ENCODE measurements at regions not wholly inside any gene's neighbourhood (a gene's known extent, or its start where the extent isn't known, plus 50 kb on each side); places are given as distances from the start of the nearest gene placed in this dataset.
"Not testable (repeated sequence)": the region's sequence is repeated elsewhere in the genome, so short reads cannot be mapped to it uniquely, and the experiment has no call there.

DNA sequence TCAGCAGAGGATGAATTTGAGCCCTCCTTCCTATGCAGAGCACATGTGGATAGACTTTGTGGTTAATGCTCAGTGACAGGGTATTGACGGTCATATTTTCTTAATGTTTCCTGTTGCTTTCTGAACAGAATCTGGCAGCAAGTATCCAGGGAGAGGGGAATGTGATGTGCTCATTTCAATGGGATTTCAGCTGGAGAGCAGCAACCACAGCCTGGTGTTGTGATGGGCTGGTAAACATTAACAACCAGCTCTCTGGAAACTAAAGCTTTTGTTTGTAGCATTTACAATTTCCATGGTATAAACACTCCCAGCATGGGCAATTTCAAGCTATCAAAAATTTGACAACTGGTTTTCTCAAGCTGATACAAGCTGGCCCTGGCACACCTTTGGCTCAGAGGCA lies 215.9 kb downstream of the SH2D4B start:
- no peak for DNase-seq

DNA sequence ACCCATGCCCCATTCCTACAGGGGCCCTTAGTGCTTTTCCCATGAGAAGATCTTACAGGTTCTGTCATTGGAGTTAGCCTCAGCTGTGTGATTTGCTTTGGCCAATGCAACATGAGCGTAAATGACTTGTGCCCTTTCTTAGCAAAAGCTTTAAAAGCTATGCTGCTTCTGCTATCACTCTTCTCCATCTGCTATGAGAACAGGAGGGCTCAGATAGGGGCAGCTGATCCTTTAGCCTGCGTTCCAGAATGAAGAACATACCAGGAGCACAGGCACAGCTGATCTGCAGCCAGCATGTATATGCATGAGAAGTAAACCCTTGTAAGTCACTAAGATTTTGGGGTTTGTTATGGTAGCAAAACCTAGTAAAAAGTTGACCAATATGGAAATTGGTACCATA lies 218.2 kb downstream of the SH2D4B start:
- DNase-seq: no peak

DNA sequence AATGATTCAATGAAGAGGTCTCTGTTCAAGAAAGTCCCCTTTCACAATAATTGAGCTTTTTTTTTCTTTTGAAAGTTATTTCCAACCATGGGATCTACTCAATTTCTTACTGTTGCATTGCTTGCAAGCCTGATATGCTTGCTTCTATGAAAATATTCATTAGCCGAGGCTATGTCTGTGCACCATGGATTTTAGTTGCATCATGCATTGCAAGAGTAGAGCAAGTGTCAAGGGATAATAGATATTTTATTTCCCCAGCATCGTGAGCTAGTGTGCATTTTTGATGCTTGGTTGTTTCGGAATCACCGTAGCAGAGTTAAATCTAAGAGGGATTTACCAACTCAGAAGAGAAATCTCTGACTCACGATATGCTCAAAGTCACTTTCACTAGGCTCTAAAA lies 222.0 kb downstream of the SH2D4B start:
- DNase-seq: no peak

DNA sequence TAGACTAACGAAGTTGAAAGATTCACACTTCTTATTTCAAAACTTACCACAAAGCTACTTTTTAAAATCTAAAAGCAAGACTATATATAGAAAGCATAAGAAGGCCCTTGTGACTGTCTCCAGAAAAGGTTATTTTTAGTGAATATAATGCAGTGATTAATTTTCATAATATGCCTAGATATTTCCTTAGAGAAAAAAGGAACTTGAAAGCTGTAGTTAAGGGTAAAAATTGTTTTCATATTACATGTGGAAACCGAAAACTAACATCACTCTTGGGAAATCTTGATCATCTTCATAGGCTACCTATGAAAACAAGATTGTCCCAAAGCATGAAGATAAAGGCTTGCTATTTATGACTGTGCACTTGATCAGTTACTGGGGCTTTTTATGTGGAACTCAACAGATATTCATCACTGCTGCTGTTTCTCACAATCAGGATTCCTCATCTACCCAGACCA lies 223.2 kb downstream of the SH2D4B start:
- DNase-seq: no peak

DNA sequence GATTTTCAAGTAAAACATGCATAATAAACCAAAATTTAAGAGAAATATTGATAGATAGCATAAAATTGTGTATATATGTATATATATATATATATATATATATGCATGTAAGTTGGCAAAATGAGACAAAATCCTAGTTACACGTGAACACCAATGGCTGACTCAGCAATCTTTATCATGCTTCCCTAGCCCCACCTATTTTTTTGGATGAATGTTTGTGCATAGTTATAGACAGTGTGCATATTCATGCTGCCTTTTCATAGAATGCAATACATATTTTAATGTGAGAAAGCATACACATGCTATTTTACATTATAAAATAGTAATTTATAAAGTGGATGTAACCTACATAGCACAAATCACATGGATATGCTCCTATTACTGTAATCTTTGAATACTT lies 230.3 kb downstream of the SH2D4B start:
- no peak for DNase-seq

DNA sequence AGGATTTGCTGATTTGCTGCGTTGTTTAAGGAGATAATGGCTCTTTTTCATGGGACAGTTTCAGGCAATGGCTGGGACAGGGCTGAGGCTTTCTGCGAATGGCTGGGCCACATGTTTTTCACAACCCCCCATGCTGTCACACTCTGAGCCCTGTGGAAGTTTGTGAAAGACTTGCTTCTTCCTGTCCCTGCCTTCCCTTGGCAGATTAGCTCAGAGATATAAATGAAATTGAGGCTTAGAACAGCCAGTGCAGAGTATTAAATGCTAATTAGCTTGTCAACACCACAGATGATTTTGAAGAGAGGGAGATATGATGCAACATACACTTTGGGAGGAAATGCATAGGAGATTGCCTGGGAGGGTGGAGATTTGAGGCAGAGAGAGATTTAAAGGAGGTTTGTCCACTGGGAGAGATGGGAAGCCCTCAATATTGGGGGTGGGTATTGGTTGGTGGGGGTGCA lies 232.0 kb downstream of the SH2D4B start:
- DNase-seq: no peak

DNA sequence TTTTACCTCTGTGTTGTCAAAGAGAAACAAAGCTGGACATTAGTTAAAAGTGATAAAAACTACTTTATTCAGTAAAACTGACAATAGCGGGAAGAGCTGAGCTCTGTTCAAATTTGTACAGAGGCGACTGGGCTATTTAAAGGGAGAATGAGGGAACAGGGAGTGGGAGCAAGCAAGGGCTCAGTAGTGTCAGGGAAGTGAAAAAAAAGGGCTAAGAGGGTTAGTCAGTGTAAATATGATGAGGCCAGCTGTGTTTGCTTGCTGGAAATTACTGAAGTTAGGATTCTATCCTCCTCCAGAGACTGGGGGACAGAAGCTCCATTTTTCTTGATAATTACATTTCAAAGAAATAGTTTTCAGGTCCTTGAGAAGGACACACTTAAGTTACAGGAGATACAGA lies 232.5 kb downstream of the SH2D4B start:
- no peak for DNase-seq

DNA sequence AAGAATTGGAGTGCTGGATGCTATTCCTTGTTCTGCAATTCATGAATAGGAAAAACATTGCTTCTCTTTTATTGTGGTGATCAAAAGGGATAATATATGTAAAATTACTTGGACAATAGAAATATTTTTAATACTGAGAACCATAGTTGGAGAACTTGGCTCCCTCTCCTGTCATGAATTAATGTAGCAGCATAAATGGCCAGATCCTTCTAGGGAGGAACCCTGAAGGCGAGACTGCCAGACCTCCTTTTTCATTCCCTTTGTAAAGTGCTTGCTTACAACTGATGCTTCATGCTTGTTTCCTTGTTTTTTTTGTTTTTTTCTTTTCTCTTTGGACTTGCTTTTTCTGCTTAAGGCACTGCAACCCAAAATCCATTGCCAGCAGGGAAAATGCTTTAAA lies 233.6 kb downstream of the SH2D4B start:
- DNase-seq: no peak

DNA sequence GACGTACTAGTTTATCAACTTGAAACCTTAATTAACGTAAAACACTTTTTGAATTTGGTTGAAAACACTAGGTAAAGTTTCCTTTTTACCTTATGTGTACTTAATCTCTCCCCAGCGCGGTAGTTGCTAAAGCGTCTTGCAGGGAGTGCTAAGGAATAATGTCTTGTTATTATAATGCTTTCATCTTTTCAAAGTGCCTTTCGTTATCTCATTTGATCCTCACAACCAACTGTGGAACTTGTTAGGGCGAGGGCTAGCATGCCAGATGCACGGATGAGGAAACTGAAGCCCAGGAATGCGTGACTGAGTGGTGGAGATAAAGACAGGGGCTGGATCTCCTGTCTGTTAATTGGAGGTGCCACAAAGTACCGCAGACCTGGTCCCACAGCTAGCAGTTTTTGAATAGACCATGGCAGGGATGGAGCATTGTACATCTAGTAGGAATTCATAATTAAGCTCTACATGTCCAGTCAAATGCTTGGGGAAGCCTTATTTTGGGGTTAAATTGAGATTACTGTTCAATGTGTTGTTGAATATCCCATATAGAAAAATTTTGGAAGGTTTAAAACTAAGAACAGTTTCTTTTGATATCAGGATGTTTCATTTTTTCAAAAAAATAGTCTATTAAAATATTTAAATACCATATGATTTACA lies 234.3 kb downstream of the SH2D4B start:
- DNase-seq: no peak

DNA sequence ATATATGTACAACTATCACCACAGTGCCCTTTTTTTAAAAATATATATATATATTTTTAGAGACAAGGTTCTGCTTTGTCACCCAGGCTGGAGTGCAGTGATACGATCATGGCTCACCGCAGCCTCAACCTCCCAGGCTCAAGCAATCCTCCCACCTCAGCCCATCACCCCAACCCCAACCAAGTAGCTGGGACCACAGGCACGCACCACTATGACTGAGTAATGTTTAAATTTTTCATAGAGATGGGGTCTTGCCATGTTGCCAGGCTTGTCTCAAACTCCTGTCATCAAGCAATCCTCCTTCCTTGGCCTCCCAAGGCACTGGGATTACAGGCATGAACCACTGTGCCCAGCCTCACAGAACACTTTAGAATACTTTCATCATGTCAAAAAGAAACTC lies 234.9 kb downstream of the SH2D4B start:
- no peak for DNase-seq

DNA sequence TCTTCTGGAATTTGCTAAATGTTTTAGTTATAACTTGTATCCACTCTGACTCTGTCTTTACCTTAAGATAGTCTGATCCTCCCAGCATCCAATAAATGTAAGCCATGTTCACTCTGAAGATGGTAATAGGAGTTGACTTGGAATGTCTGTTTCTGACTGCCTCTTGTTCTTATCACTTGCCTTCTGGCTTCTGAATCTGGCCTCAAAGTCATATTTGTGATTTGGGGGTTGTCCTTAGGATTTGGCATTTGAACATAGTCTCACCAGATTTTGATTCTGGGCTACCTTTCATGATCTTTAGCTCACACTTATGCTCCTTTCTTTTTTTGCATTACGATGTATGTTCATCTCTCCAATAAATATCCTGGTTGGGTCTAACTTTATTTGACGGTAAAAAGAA lies 247.0 kb downstream of the SH2D4B start:
- no peak for DNase-seq

DNA sequence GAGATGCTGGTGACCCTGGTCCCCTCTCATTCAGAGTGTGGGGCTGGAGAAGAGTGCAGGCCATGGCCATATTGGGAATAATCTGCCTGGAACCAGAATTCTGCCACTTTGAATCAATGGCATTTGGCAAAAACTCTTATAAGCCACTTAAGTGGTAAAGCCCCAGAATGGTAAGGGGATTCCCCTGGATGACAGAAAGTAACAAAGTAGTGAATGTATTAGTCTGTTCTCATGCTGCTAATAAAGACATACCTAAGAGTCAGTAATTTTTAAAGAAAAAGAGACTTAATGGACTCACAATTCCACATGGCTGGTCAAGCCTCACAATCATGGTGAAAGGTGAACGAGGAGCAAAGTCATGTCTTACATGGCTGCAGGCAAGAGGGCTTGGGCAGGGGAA lies 248.6 kb downstream of the SH2D4B start:
- DNase-seq: no peak

DNA sequence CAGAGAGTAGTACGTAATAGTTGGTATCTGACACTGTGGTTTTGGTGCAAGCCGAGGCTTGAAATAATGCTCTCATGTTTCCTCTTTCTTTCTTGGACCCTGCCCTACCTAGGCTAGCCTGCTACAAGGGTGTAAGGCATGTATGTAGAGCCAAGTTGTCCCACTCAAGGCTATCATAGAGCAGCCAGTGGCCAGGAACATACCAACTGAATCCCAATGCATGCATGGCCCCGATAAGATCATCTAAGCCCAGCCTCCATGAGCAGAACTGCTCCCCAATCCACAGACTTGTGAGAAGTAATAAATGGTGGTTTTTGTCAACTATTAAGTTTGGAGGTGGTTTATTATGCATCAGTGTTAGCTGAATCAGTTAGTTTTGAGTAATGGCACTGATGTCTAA lies 250.2 kb downstream of the SH2D4B start:
- no peak for DNase-seq

DNA sequence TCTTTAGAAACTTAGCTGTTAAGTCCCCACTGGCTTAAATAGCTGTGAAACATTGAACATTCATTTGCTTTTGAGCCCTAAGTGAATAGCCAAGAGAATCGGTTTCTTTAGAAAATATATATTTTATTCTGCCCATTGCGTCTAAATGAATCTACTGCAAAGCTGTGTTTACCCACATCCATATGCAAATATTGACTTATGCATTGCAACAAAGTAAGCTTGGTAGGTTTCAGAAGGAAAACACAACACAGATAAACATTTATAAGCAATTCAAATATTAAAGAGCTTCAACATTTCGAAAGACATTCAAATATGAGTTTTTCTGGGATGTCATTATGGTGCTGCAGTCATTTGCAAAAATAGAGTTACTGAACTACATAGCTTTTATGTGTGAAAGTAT lies 257.3 kb downstream of the SH2D4B start:
- no peak for DNase-seq

DNA sequence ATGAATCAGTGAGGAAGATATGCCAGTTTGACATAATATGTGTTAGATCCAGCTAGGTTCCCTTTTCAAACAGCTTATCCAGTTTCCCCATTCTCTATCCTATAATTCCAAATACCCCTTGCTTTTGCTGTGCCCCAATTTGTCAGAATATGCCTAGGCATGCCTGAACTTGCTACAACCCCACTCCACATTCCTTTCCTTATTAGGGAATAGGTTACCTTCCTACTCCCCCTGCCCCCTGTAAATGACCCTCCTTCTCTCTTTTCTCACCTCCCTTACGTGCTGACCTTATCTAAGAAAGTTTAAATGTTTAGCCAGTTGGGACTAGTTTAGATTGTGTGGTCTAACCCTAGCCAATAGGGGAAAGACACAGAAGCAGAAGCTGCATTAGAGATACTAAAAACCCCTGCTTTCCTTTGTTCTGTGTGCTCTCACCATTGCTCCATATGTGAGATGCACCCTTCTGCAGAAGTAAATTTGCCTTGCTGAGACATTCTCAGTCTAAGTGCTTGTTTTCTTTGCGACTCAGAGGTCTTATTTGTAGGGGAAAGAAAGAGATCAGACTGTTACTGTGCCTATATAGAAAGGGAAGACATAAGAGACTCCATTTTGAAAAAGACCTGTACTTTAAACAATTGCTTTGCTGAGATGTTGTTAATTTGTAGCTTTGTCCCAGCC lies 267.8 kb downstream of the SH2D4B start:
- DNase-seq: no peak

DNA sequence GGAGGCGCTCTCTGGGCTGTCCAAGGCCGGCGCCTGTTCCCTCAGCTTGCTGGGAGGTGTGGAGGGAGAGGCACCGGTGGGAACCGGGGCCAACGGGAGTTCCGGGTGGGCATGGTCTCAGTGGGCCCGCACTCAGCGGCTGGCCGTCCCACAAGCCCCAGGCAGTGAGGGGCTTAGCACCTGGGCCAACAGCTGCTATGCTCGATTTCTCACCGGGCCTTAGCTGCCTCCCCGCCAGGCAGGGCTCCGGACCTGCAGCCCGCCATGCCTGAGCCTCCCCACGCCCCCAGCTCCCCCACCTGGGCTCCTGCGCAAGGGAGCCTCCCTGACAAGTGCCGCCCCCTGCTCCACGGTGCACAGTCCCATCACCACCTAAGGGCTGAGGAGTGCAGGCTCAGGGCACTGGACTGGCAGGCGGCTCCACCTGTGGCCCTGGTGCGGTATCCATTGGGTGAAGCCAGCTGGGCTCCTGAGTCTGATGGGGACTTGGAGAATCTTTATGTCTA lies 276.5 kb downstream of the SH2D4B start:
- no peak for DNase-seq

DNA sequence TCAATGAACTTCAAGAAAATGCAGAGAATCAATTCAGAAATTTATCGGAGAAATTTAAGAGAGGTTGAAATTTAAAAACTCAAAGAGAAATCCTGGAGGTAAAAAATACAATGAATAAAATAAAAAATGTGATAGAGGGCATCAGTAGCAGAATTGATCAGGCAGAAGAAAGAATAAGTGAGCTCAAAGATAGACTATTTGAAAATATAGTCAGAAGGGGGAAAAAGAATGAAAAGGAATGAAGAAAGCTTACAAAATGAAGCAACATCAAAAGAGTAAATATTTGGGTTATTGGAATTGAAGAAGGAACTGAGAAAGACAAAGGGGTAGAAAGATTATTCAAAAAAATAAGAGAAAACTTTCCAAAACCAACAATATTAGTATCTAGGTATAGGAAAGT lies 291.4 kb downstream of the SH2D4B start:
- no peak for DNase-seq

DNA sequence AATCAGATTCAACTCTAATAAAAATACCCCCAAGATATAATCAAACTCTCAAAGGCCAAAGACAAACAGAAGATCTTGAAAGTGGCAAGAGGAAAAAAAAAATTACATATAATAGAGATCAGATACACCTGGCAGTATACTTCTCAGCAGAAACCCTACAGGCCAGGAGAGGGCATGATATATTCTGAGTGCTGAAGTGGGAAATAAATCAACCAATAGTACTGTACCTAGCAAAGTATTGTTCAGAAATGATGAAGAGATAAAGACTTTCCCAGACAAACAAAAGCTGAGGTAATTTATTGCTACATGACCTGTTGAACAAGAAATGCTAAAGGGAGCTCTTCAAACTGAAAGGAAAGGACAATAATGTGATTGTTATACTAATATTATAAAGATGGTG lies 291.9 kb downstream of the SH2D4B start:
- no peak for DNase-seq

DNA sequence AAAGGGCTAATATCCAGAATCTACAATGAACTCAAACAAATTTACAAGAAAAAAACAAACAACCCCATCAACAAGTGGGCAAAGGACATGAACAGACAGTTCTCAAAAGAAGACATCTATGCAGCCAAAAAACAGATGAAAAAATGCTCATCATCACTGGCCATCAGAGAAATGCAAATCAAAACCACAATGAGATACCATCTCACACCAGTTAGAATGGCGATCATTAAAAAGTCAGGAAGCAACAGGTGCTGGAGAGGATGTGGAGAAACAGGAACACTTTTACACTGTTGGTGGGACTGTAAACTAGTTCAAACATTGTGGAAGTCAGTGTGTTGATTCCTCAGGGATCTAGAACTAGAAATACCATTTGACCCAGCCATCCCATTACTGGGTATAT lies 295.0 kb downstream of the SH2D4B start:
- not testable (repeated sequence) for DNase-seq

DNA sequence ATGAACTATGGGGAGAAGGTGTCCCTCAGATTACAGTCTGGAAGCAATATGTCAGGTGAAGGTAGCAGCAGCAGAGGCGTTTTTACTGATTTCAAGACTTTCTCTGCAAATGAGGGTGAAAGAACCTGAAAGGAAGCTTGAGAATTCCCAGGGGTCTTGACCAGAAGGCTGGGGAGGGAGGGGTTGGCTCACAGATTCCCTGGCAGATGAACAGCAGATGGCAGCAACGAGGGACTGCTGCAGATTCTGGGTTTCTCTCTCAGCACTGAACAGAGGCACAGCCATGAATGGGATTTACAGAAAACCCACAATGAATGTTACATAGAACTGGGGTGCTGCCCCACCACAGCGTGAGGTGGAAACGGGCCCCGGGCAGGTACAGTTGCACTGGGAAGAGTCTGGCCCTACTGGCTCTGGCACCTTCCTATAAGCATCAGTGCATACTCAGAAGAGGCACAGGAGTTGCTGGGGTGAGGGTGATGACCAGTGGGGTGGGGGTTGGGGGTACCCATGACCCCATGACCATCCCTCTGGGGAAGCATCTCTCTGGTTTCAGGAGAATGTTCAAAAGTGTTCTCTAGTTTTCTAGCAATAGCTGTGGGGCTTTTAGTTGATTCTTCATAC lies 317.8 kb downstream of the SH2D4B start:
- DNase-seq: no peak

DNA sequence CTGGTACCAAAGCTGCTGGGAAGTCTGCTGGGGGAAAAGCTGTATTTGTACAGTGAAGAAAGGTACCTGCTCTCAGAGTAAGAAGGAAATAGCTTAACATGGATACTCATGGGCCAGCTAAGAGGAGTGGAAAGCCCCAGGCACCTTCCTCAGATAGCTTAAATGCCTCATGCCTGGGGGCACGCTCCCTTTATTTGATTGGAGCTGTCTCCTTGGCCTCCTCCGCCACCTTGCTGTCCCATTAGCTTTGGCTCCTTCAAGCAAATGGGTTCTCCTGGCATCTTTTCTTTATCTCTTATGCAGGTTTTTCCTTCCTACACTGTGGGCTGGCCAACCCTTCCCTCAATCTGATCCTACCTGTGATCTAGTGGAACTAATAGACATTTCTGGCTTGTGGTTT lies 318.5 kb downstream of the SH2D4B start:
- no peak for DNase-seq

DNA sequence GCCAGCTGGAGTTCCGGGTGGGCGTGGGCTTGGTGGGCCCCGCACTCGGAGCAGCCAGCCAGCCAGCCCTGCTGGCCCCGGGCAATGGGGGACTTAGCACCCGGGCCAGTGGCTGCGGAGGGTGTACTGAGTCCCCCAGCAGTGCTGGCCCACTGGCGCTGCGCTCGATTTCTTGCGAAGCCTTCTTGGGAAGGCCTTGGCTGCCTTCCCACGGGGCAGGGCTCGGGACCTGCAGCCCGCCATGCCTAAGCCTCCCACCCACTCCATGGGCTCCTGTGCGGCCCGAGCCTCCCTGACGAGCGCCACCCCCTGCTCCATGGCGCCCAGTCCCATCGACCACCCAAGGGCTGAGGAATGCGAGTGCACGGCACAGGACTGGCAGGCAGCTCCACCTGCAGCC lies 321.6 kb downstream of the SH2D4B start:
- not testable (repeated sequence) for DNase-seq

DNA sequence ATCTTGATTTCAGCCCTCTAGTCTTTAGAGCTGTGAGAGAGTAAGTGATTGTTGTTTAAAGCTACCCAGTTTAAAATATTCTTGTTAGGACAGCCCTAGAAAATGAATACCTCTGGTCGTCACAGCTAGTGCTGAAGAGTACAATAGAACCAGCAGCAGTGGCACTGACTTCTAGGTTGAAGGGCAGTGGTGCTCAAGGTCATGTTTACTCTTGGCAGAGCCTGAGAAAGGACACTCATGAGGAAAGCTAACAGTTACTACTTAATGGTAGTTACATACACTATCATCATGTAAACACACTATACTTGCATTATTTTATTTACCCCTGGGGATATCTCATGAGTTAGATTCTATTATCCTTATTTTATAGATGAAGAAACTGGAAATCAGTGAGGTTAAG lies 323.0 kb downstream of the SH2D4B start:
- DNase-seq: no peak

DNA sequence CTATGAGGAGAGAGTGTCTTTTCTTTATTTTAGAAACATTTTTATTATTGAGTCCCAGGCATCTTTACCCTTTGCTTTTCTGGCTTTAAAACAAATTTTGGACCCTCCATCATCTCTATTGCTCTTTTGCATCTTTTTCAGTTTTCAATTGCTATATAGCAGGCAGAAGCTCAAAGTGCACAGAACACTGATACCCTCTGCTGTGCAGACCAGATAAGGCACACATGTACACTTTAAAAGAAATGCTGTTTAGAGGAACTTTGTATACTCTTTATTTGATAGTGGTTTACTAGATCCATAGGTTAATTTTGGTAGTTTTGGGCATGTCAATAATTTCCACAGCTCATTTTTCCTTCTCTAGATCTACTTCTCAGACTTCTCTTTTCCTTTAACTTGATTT lies 324.2 kb downstream of the SH2D4B start:
- DNase-seq: no peak

Data from NCI-H1105 (cell line).